MCF 10A (cell line): ENCODE measurements at regions not wholly inside any gene's neighbourhood (a gene's known extent, or its start where the extent isn't known, plus 50 kb on each side); places are given as distances from the start of the nearest gene placed in this dataset.

Experiments
- BruUV-seq: library from RNA; stranded (reverse); fragments of 400-500 nt; replicated peaks from 2 replicates; lab custom pipeline; 2021; lab: Mats Ljungman, UMichigan
- CTCF ChIA-PET: fragments of 300-600 bp; sonication (Branson Sonifier 250); formaldehyde crosslinking; extraction: SDS; loops from one replicate; lab custom pipeline; 2021; ENCODE audit warnings: antibody characterized with exemption, inconsistent platforms; lab: Yijun Ruan, JAX
- POLR2A ChIA-PET: fragments of 300-600, 350-650 bp; sonication (Branson Sonifier 250); formaldehyde crosslinking; extraction: SDS; loops from one replicate; lab custom pipeline; 2020; ENCODE audit warnings: antibody characterized with exemption, inconsistent platforms; lab: Yijun Ruan, JAX
- DNase-seq: peaks from one replicate; pipeline ENCODE4 v3.0.0-alpha.2; 2018; ENCODE audit not compliant: unreplicated experiment
- H3K27ac Mint-ChIP-seq: one replicate; pipeline ENCODE4 v1.8.0; 2022; ENCODE audit warnings: mild to moderate bottlenecking, low read depth, mixed read lengths; ENCODE audit not compliant: unreplicated experiment
- H3K27me3 Mint-ChIP-seq: one replicate; pipeline ENCODE4 v1.8.0; 2022; ENCODE audit warnings: mixed read lengths; ENCODE audit not compliant: insufficient read depth, unreplicated experiment
- H3K36me3 Mint-ChIP-seq: one replicate; pipeline ENCODE4 v1.8.0; 2022; ENCODE audit warnings: mild to moderate bottlenecking, moderate library complexity, mixed read lengths; ENCODE audit not compliant: insufficient read depth, unreplicated experiment
- H3K4me1 Mint-ChIP-seq: one replicate; pipeline ENCODE4 v1.8.0; 2022; ENCODE audit warnings: mixed read lengths; ENCODE audit not compliant: insufficient read depth, unreplicated experiment
- H3K4me3 Mint-ChIP-seq: one replicate; pipeline ENCODE4 v1.8.0; 2022; ENCODE audit warnings: mild to moderate bottlenecking, moderate library complexity, mixed read lengths; ENCODE audit not compliant: unreplicated experiment
- H3K9me3 Mint-ChIP-seq: one replicate; pipeline ENCODE4 v1.8.0; 2022; ENCODE audit warnings: mixed read lengths; ENCODE audit not compliant: unreplicated experiment
- intact Hi-C: fragments of 100-400 bp; cut with micrococcal nuclease; formaldehyde crosslinking; loops from 2 replicates; pipeline ENCODE4 v1.14.1; 2022
- TF ChIP-seq, protein P1 (sequence below): fragments of 200-600 bp; IDR thresholded peaks from one replicate; pipeline ENCODE4 v1.8.0; 2022; ENCODE audit warnings: antibody characterized with exemption, mild to moderate bottlenecking; ENCODE audit not compliant: unreplicated experiment

DNA sequence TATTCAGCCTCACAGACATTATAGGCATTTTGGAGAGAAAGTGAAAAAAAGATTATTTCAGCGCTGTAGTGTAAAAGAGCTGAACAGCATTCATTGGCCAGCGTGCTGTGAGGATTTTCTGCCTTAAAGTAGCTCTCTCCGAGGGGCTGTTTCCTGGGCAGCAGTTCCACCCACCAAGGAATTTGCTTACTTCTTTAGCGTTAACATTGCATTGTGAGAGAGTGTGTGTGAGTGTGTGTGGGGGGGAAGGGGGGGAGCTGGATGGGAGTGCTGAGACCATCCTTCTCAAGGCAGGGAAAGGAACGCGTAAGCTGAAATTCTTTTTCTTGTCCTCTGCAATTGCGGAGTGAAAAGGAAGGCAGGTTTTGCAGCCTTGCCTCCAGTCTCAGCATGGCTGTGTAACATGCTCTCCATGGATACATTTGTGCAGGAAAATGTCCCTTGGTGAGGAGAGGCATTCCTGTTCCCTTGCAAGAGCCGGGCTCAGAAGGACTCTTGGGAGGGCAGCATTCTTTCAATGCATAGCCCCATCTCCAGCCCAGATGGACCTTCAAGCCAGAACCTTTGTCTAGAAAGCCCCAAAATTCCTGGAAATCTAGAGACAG is 159.9 kb upstream of the NAV2 start:
- intact Hi-C loops, result loop anchor here (1.0 kb wide), 4 partner anchors 226 to 481 kb away; no protein-coding TSS in a partner anchor
- TF ChIP-seq, protein P1, sequence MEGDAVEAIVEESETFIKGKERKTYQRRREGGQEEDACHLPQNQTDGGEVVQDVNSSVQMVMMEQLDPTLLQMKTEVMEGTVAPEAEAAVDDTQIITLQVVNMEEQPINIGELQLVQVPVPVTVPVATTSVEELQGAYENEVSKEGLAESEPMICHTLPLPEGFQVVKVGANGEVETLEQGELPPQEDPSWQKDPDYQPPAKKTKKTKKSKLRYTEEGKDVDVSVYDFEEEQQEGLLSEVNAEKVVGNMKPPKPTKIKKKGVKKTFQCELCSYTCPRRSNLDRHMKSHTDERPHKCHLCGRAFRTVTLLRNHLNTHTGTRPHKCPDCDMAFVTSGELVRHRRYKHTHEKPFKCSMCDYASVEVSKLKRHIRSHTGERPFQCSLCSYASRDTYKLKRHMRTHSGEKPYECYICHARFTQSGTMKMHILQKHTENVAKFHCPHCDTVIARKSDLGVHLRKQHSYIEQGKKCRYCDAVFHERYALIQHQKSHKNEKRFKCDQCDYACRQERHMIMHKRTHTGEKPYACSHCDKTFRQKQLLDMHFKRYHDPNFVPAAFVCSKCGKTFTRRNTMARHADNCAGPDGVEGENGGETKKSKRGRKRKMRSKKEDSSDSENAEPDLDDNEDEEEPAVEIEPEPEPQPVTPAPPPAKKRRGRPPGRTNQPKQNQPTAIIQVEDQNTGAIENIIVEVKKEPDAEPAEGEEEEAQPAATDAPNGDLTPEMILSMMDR, result no peak
- no TSS peak for BruUV-seq
- Mint-ChIP-seq H3K4me3 (no peak overlapping the region), H3K9me3 (no peaks in the 10 kb centered on the region), H3K36me3 (no peaks in the 10 kb centered on the region), H3K27me3 (peaks cover 63% of the 10 kb centered on the region), H3K4me1 (no peaks in the 10 kb centered on the region), H3K27ac (no peak overlapping the region)
- no peak for DNase-seq
- ChIA-PET POLR2A (interaction anchor here (1.3 kb wide), 1 partner anchor 293 kb away, joined by 3 read pairs; no protein-coding TSS in a partner anchor), CTCF (interaction anchor here (0.6 to 19.9 kb wide), 48 partner anchors 8 to 499 kb away, joined by 3 to 464 read pairs (median 6); no protein-coding TSS in a partner anchor)

DNA sequence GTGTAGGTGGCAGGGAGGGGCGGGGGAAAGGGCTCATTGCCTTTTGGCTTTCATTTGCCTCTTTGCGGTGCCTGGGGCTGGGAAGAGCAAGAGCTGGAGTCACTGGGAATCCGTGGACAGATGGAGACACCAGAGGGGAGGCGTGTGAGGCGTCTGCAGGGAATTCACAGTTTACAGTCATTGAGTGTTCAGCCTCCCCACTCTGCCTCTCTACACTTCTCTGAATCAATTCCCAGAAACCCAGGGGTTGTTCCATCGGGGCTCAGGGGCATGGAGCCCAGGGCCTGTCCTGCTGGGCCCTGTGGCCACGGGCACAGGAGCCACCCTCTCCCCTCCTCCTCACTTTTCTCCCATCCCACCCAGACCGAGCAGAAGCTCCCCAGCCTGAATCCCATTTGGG is 160.5 kb upstream of the NAV2 start:
- intact Hi-C loops, result no loop called here
- Mint-ChIP-seq H3K4me1 (no peaks in the 10 kb centered on the region), H3K27ac (no peak overlapping the region), H3K36me3 (no peaks in the 10 kb centered on the region), H3K27me3 (peaks cover 69% of the 10 kb centered on the region), H3K9me3 (no peaks in the 10 kb centered on the region), H3K4me3 (no peak overlapping the region)
- DNase-seq, result no peak
- no TSS peak for BruUV-seq
- TF ChIP-seq, protein P1, result no peak
- ChIA-PET CTCF (interaction anchor here (0.5 to 19.9 kb wide), 23 partner anchors 7 to 975 kb away, joined by 3 to 464 read pairs (median 6); no protein-coding TSS in a partner anchor), POLR2A (interaction anchor here (1.3 kb wide), 1 partner anchor 292 kb away, joined by 3 read pairs; no protein-coding TSS in a partner anchor)

DNA sequence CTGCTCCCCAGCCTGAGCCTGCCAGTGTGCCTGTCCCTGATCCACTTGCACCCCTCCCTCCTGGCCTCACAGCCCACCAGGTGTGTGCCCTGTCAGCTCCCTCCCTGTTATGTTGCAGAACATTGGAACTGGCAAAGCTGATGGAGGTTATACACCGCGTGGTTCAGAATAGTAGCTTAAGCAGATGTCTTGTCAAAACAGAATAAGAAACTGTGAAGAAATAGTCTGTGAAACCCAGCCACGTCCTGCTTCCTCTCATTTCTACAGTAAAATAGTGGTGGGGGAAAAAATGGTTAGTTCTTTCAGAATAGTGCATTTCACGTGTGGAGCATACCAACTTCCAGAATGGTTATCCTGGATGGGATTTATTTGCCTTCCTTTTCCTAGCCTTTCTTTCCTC is 161.2 kb upstream of the NAV2 start:
- Mint-ChIP-seq H3K36me3 (no peaks in the 10 kb centered on the region), H3K4me3 (no peak overlapping the region), H3K27ac (no peak overlapping the region), H3K4me1 (no peaks in the 10 kb centered on the region), H3K9me3 (no peaks in the 10 kb centered on the region), H3K27me3 (peaks cover 75% of the 10 kb centered on the region)
- TF ChIP-seq, protein P1, result no peak
- intact Hi-C loops, result no loop called here
- CTCF ChIA-PET, result interaction anchor here (0.5 to 19.9 kb wide), 12 partner anchors 6 to 975 kb away, joined by 3 to 464 read pairs (median 4); no protein-coding TSS in a partner anchor
- BruUV-seq, result no TSS peak
- POLR2A ChIA-PET, result interaction anchor here (0.7 kb wide), 1 partner anchor 473 kb away, joined by 3 read pairs; no protein-coding TSS in a partner anchor
- DNase-seq, result no peak

GRCh38 chr11:19547044-19547443 is 165.6 kb upstream of the NAV2 start:
- CTCF ChIA-PET, result interaction anchor here (0.7 to 19.9 kb wide), 10 partner anchors 6 to 474 kb away, joined by 3 to 464 read pairs (median 4); no protein-coding TSS in a partner anchor
- POLR2A ChIA-PET, result interaction anchor here (0.7 kb wide), 1 partner anchor 381 kb away, joined by 3 read pairs; no protein-coding TSS in a partner anchor
- no TSS peak for BruUV-seq
- intact Hi-C loops, result loop anchor here (10.0 kb wide), 1 partner anchor 92 kb away; no protein-coding TSS in a partner anchor
- no peaks in the 10 kb centered on the region for H3K9me3 Mint-ChIP-seq
- H3K36me3 Mint-ChIP-seq, result no peaks in the 10 kb centered on the region
- no peaks in the 10 kb centered on the region for H3K4me1 Mint-ChIP-seq
- H3K27me3 Mint-ChIP-seq, result peaks cover 98% of the 10 kb centered on the region
- TF ChIP-seq, protein P1, result no peak
- no peak for DNase-seq
- H3K27ac Mint-ChIP-seq, result no peak overlapping the region
- H3K4me3 Mint-ChIP-seq, result no peak overlapping the region
